HL-60/S4 treated with retinoic acid at 250 ng/mL for 4 days and 3 days (cell line): ENCODE measurements at regions not wholly inside any gene's neighbourhood (a gene's known extent, or its start where the extent isn't known, plus 50 kb on each side); places are given as distances from the start of the nearest gene placed in this dataset.
"Not testable (repeated sequence)": the region's sequence is repeated elsewhere in the genome, so short reads cannot be mapped to it uniquely, and the experiment has no call there.

ENCODE experiments used
- in situ Hi-C: fragments of 300-500 bp; cut with MboI; formaldehyde crosslinking; loops from 2 replicates; pipeline ENCODE4 v1.7.0; 2022; ENCODE audit warnings: low sequenced_read_pairs

GRCh38 chr2:16209799-16210198 is 269.4 kb downstream of the MYCN start:
- in situ Hi-C loops, result no loop called here

- in situ Hi-C loops, result no loop called here
Measured at GRCh38 chr2:16208921-16209320, 268.6 kb downstream of the MYCN start.

DNA sequence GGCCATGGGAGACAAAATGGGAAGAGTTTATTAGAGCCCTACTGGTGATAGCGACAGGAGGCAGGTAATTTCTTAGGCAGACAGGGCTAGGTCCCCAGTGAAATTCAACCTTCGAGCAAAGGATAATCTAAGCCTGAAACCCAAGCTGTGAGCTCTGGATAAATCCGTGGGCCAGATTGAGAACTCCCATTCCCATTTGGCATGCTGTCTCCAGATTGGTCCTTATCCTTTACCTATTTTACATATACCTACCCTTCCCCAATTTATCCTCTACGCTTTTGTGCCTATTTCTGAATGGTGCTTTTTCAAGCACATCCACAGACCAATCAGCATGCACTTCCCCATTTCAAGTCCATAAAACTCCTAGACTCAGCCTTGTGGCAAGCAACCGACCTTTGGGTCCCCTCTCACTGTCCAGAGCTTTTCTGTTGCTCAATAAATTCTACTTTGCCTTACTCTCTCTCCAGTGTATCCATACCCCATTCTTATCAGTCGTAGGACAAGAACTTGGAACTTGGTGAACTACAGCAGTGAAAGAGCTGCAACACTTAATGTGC is 268.0 kb downstream of the MYCN start:
- in situ Hi-C loops, result no loop called here

- in situ Hi-C loops, result no loop called here
Measured at GRCh38 chr2:16207611-16208010, 267.3 kb downstream of the MYCN start.

GRCh38 chr2:16207151-16207550 is 266.8 kb downstream of the MYCN start:
- in situ Hi-C loops, result no loop called here

DNA sequence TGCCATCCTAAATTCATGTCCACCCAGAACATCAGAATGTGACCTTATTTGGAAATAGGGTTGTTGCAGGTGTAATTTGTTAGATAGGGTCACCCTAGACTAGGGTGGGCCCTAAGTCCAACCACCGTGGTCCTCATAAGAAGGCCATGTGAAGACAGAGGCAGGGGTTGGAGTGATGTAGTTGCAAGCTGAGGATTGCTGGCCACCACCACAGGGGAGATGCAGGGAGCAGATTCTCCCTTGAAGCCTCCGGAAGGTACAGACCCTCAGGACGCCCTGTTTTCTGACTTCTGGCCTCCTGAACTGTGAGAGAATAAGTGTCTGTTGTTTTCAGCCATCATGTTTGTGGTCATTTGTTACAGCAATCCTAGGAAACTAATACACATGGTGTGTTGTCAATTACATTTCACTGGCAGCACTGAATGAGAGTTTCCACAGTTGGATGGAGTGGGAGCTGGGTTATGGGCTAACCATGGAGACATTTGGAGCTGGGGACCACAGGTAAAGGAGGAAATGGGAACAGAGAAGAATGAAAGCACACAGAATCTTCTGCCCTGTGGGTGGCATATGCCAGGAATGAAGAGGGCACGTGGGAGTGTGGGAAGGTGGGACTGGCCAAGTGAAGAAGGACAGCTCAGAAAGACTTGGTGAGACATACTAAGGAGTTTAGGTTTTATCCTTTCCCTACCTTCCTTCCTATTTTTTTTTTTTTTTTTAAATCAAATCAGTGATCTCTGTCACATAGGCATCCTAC is 266.0 kb downstream of the MYCN start:
- in situ Hi-C loops, result no loop called here

DNA sequence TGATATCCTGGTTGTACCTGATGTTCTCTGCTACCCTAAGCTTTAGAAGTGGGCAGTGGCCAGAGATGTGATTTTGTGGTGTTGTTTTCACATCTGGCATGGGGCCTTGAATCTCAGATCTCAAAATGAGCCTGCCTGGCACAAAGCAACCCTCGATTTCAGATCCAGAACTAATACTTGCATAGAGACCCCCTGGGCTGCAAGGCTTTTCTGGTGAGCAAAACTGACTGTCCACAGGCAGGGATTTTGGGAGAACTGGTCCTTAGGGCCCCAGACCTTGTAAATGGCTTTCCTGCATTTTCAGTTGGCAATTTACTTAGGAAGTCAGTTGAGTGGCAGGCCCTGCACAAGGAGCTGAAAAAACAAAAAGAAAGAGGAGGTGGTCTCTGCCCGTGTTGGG is 265.3 kb downstream of the MYCN start:
- in situ Hi-C loops, result no loop called here

- in situ Hi-C loops, result no loop called here
Measured at GRCh38 chr2:16204886-16205620, 264.7 kb downstream of the MYCN start.

GRCh38 chr2:16204251-16204650 is 263.9 kb downstream of the MYCN start:
- in situ Hi-C loops, result no loop called here

- in situ Hi-C loops, result no loop called here
Measured at GRCh38 chr2:16203691-16204090, 263.3 kb downstream of the MYCN start.

GRCh38 chr2:16203069-16203468 is 262.7 kb downstream of the MYCN start:
- in situ Hi-C loops, result no loop called here

- in situ Hi-C loops, result no loop called here
Measured at GRCh38 chr2:16202266-16203020, 262.1 kb downstream of the MYCN start.

DNA sequence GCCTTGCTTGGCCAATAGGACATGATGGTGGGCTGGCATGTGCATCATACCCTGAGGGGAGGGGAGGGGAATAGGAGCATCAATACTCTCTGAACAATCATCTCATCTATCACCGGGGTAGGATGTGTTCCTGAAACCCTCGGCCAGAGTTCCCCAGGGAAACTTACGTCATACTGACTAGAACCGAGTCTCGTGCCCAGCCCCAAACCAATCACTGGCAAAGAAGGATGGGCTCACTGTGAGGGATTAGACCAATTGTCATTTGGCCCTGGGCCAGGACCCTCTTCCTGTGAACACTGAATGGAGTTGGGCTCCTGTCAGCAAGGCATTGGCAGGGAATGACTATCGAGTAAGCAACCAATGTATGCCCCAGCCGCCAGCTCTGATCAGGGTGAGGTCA is 261.5 kb downstream of the MYCN start:
- in situ Hi-C loops, result no loop called here

DNA sequence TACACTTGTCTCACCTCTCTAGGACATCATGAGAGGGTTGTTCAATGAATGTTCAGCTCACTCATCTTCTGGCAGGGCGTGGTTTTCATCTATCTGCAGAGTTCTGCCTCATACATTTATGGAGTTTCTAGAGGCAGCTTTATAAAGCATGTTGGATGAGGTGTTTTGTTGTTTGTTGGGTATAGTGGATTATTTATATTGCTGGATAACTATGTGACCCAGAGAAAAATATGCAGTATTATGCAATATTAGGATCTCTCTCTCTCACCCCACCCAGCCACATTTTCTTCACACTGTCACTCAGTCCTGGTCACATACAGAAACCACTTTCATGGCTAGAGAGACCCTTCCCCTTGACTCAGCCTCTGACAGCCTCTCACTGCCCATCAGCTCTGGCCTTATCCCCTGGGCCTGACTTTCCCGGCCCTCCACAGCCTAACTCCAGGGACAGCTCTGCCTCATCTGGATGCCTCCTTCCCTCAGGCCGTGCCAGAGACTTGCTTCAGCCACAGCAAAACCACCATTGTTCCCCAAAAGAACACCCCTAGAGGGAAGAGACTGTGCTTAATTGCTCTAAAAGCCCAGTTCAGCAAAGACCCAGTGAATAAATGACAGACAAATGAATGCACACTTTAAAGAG is 260.3 kb downstream of the MYCN start:
- in situ Hi-C loops, result no loop called here

GRCh38 chr2:16199882-16200553 is 259.7 kb downstream of the MYCN start:
- in situ Hi-C loops, result no loop called here

GRCh38 chr2:16199241-16199640 is 258.9 kb downstream of the MYCN start:
- in situ Hi-C loops, result not testable (repeated sequence)

GRCh38 chr2:16198166-16198912 is 258.0 kb downstream of the MYCN start:
- in situ Hi-C loops, result no loop called here

- in situ Hi-C loops, result no loop called here
Measured at GRCh38 chr2:16197504-16198147, 257.3 kb downstream of the MYCN start.
